Naive thymus-derived CD4-positive, alpha-beta T cell (primary cell): ENCODE measurements at regions not wholly inside any gene's neighbourhood (a gene's known extent, or its start where the extent isn't known, plus 50 kb on each side); places are given as distances from the start of the nearest gene placed in this dataset.
"Not testable (repeated sequence)": the region's sequence is repeated elsewhere in the genome, so short reads cannot be mapped to it uniquely, and the experiment has no call there.

Experiments
- ATAC-seq: fragments of 150-1000 bp; cut with Tn5 transposase; 2 replicates; pipeline ENCODE4 v1.10.0; 2021; ENCODE audit warnings: mild to moderate bottlenecking, moderate library complexity
- CTCF ChIA-PET: fragments of 350-600 bp; sonication (Branson Sonifier 250); formaldehyde crosslinking; loops from one replicate; lab custom pipeline; 2021; ENCODE audit warnings: antibody characterized with exemption; lab: Charles Lee
- POLR2A ChIA-PET: fragments of 350-600 bp; sonication (Branson Sonifier 250); formaldehyde crosslinking; loops from one replicate; lab custom pipeline; 2021; ENCODE audit warnings: antibody characterized with exemption, inconsistent platforms; lab: Charles Lee
- DNase-seq, 9 donors: peaks; one replicate each; pipeline versions ENCODE4 v3.0.0 to v3.0.0-alpha.2; 2020 to 2022; ENCODE audit warnings: mixed read lengths in 1 of 9
- H3K27ac ChIP-seq: one replicate; pipeline ENCODE4 v1.7.0; 2013; ENCODE audit warnings: mild to moderate bottlenecking, low read depth, low read length, moderate library complexity
- H3K27me3 ChIP-seq, 2 donors: one replicate each; pipeline ENCODE4 v1.7.0; 2013; ENCODE audit warnings: low read length in 2 of 2, mild to moderate bottlenecking in 2 of 2, moderate library complexity in 2 of 2; ENCODE audit not compliant: control insufficient read depth in 2 of 2, insufficient read depth in 2 of 2
- H3K36me3 ChIP-seq, 3 experiments: 1 replicate in 2 of 3; 2 replicates in 1 of 3; pipeline ENCODE4 v1.7.0; 2013; ENCODE audit warnings: low read length in 3 of 3, mild to moderate bottlenecking in 3 of 3, moderate library complexity in 1 of 3; ENCODE audit not compliant: insufficient read depth in 3 of 3, control insufficient read depth in 2 of 3
- H3K4me1 ChIP-seq, 2 donors: one replicate each; pipeline ENCODE4 v1.7.0; 2013; ENCODE audit warnings: low read length in 2 of 2, mild to moderate bottlenecking in 2 of 2, moderate library complexity in 1 of 2; ENCODE audit not compliant: control insufficient read depth in 2 of 2, insufficient read depth in 2 of 2
- H3K4me3 ChIP-seq: 2 replicates; pipeline ENCODE4 v1.7.0; 2013; ENCODE audit warnings: mild to moderate bottlenecking, low read length
- H3K9me3 ChIP-seq, 3 experiments: 1 replicate in 2 of 3; 2 replicates in 1 of 3; pipeline ENCODE4 v1.7.0; 2013; ENCODE audit warnings: low read length in 3 of 3; ENCODE audit not compliant: control insufficient read depth in 2 of 3
- H3K27ac Mint-ChIP-seq, 9 donors: one replicate each; pipeline ENCODE4 v1.8.0; 2020 to 2022; ENCODE audit warnings: mixed read lengths in 9 of 9, mild to moderate bottlenecking in 8 of 9, moderate library complexity in 5 of 9, inconsistent platforms in 2 of 9
- H3K27me3 Mint-ChIP-seq, 5 donors: one replicate each; pipeline ENCODE4 v1.8.0; 2021 to 2022; ENCODE audit warnings: mixed read lengths in 5 of 5, mild to moderate bottlenecking in 1 of 5
- H3K36me3 Mint-ChIP-seq, 5 donors: one replicate each; pipeline ENCODE4 v1.8.0; 2020 to 2022; ENCODE audit warnings: mixed read lengths in 5 of 5, mild to moderate bottlenecking in 3 of 5, inconsistent platforms in 1 of 5
- H3K4me1 Mint-ChIP-seq, 7 donors: one replicate each; pipeline ENCODE4 v1.8.0; 2020 to 2022; ENCODE audit warnings: mixed read lengths in 7 of 7, mild to moderate bottlenecking in 3 of 7, inconsistent platforms in 1 of 7
- H3K4me3 Mint-ChIP-seq, 10 donors: one replicate each; pipeline ENCODE4 v1.8.0; 2020 to 2022; ENCODE audit warnings: mild to moderate bottlenecking in 10 of 10, mixed read lengths in 10 of 10, moderate library complexity in 6 of 10, inconsistent platforms in 2 of 10
- H3K9me3 Mint-ChIP-seq, 11 donors: one replicate each; pipeline ENCODE4 v1.8.0; 2020 to 2022; ENCODE audit warnings: mixed read lengths in 11 of 11, mild to moderate bottlenecking in 4 of 11, inconsistent platforms in 1 of 11, moderate library complexity in 1 of 11
- intact Hi-C, 2 donors: fragments of 100-400 bp; cut with micrococcal nuclease; formaldehyde crosslinking; loops; one replicate each; pipeline ENCODE4 v1.15.1; 2023

DNA sequence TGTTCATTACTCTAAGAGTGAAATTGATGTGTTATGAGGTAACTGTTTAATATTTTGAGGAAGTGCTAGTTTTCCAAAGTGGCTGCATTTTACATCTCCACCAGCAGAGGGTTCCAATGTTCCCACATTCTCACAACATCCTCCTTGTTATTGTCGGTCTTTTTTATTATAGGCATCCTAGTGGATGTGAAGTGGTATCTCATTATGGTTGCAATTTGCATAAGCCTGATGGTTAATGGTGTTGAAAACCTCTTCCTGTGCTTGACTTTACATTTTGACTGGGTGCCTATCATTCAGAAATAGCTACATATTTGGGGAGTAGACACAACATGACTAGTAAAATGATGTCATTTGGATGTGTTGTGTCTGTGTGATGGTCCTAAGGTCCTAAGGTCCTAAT lies 143.6 kb downstream of the MRPS30 start:
- ChIA-PET CTCF (no interaction called here), POLR2A (no interaction called here)
- Mint-ChIP-seq H3K27me3 (peaks cover 0 to 5% (median 0%) of the 10 kb centered on the region in 5 donors), H3K36me3 (no peaks in the 10 kb centered on the region), H3K27ac (no peak overlapping the region), H3K9me3 (peaks cover 0 to 4% (median 0%) of the 10 kb centered on the region in 11 donors), H3K4me1 (peaks cover 0 to 2% (median 0%) of the 10 kb centered on the region in 7 donors), H3K4me3 (no peak overlapping the region)
- intact Hi-C loops, result no loop called here
- Histone ChIP-seq H3K4me3 (no peak overlapping the region), H3K4me1 (no peaks in the 10 kb centered on the region), H3K36me3 (no peaks in the 10 kb centered on the region), H3K27me3 (no peaks in the 10 kb centered on the region), H3K27ac (no peak overlapping the region), H3K9me3 (no peaks in the 10 kb centered on the region)
- ATAC-seq (no peak), DNase-seq (no peak)

DNA sequence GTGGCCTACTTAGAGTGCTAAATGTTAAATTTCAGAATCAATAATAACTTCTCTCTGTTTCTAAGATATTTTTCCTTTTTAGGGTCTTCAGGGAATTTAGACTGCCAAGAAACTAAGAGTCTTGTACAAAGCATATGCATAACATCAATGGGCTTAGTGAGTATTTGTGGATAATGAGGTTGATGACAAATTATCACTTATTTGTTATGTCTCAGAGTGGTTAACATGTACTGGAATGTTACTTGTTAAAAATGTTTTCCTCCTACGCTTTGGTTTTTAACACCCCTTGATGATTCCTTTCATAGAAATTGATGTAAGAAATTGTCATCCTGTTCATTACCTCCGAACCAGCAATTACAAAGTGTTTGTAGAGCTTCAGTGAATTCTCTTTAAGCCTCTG lies 144.3 kb downstream of the MRPS30 start:
- ChIA-PET POLR2A (no interaction called here), CTCF (no interaction called here)
- intact Hi-C loops, result no loop called here

DNA sequence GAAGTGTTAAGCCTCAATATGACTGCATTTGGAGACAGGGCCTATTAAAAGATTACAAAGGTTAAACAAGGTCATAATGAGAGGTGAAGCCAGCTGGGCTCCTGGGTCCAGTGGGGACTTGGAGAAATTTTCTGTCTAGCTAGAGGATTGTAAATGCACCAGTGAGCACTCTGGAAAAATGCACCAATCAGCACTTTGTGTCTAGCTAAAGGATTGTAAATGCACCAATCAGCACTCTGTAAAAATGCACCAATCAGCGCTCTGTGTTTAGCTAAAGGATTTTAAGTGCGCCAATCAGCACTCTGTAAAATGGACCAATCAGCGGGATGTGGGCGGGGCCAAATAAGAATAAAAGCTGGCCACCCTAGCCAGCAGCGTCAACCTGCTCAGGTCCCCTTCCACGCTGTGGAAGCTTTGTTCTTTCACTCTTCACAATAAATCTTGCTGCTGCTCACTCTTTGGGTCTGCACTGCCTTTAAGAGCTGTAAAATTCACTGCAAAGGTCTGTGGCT lies 150.3 kb downstream of the MRPS30 start:
- H3K36me3 Mint-ChIP-seq, H3K9me3 ChIP-seq, H3K4me1 Mint-ChIP-seq, H3K27ac Mint-ChIP-seq, POLR2A ChIA-PET, intact Hi-C loops, H3K27me3 Mint-ChIP-seq, H3K36me3 ChIP-seq, DNase-seq, H3K4me3 ChIP-seq, H3K4me3 Mint-ChIP-seq, H3K4me1 ChIP-seq, ATAC-seq, H3K27ac ChIP-seq, H3K27me3 ChIP-seq, CTCF ChIA-PET: not testable (repeated sequence)
- H3K9me3 Mint-ChIP-seq, result peaks cover 0 to 11% (median 4%) of the 10 kb centered on the region in 11 donors

More for the DNA sequence above, 144.3 kb downstream of the MRPS30 start:
- H3K9me3 Mint-ChIP-seq, result peaks cover 0 to 4% (median 0%) of the 10 kb centered on the region in 11 donors
- Histone ChIP-seq H3K4me1 (no peaks in the 10 kb centered on the region), H3K27me3 (no peaks in the 10 kb centered on the region), H3K27ac (no peak overlapping the region), H3K9me3 (no peaks in the 10 kb centered on the region), H3K4me3 (no peak overlapping the region), H3K36me3 (no peaks in the 10 kb centered on the region)
- H3K27me3 Mint-ChIP-seq, result peaks cover 0 to 5% (median 0%) of the 10 kb centered on the region in 5 donors
- DNase-seq, result no peak
- peaks cover 0 to 2% (median 0%) of the 10 kb centered on the region in 7 donors for H3K4me1 Mint-ChIP-seq
- no peaks in the 10 kb centered on the region for H3K36me3 Mint-ChIP-seq
- ATAC-seq, result no peak
- no peak overlapping the region for H3K4me3 Mint-ChIP-seq
- no peak overlapping the region for H3K27ac Mint-ChIP-seq

DNA sequence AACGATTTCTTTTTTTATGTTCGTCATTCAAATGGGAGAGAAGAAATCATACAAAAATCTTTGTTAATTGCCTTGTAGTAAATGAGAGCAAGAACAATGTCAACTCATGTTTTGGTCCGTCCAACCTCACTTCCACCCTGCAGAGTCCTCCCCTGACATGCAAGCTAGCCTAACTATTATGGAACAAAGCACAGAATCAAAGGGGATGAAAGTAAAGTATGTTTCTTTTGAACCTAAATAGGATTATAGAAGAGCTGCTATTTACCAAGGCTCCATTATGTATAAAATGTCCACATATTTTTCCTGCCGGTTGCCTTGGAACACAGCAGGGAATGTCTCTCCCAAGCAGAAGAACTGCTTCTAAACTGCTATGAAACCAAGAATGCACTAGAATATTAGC lies 161.1 kb downstream of the MRPS30 start:
- Histone ChIP-seq H3K9me3 (no peaks in the 10 kb centered on the region), H3K27me3 (no peaks in the 10 kb centered on the region), H3K4me1 (no peaks in the 10 kb centered on the region), H3K4me3 (no peak overlapping the region), H3K27ac (no peak overlapping the region), H3K36me3 (no peaks in the 10 kb centered on the region)
- ChIA-PET POLR2A (no interaction called here), CTCF (no interaction called here)
- Mint-ChIP-seq H3K27ac (no peak overlapping the region), H3K4me1 (peaks cover 0 to 2% (median 0%) of the 10 kb centered on the region in 7 donors), H3K27me3 (no peaks in the 10 kb centered on the region), H3K4me3 (no peak overlapping the region), H3K36me3 (no peaks in the 10 kb centered on the region), H3K9me3 (peaks cover 0 to 19% (median 1%) of the 10 kb centered on the region in 11 donors)
- DNase-seq (no peak), ATAC-seq (no peak)
- intact Hi-C loops, result no loop called here

DNA sequence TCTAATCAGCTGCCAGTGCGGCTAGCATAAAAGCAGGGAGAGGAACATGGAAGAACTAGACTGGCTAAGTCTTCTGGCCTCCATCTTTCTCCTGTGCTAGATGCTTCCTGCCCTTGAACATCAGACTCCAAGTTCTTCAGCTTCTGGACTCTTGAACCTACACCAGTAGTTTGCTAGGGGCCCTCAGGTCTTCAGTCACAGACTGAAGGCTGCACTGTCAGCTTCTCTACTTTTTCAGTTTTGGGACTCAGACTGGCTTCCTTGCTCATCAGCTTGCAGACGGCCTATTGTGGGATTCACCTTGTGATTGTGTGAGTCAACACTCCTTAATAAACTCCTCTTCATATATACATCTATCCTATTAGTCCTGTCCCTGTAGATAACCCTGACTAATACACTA lies 162.2 kb downstream of the MRPS30 start:
- H3K9me3 ChIP-seq, CTCF ChIA-PET, H3K36me3 Mint-ChIP-seq, H3K4me3 ChIP-seq, intact Hi-C loops, H3K4me3 Mint-ChIP-seq, H3K27ac Mint-ChIP-seq, H3K4me1 ChIP-seq, DNase-seq, H3K27ac ChIP-seq, H3K27me3 ChIP-seq, H3K27me3 Mint-ChIP-seq, H3K4me1 Mint-ChIP-seq, POLR2A ChIA-PET, ATAC-seq, H3K36me3 ChIP-seq: not testable (repeated sequence)
- H3K9me3 Mint-ChIP-seq, result peaks cover 0 to 24% (median 1%) of the 10 kb centered on the region in 11 donors

DNA sequence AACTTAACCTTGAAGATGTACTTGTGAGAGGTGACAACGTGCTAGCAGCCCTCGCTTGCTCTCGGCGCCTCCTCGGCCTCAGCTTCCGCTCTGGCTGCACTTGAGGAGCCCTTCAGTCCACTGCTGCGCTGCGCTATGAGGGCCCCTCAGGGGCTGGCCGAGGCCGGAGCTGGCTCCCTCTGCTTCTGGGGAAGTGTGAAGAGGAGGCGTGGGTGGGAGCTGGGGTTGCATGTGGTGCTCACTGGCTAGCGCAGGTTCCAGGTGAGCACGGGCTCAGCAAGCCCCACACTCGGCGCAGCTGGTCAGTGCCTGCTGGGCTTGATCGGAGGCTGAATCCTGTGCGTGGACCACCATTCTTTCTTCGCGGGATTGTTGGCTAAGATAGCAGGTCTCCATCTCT lies 166.1 kb downstream of the MRPS30 start:
- no peaks in the 10 kb centered on the region for H3K36me3 Mint-ChIP-seq
- intact Hi-C loops, result no loop called here
- H3K27me3 Mint-ChIP-seq, result no peaks in the 10 kb centered on the region
- ChIA-PET CTCF (no interaction called here), POLR2A (no interaction called here)
- Histone ChIP-seq H3K9me3 (no peaks in the 10 kb centered on the region), H3K4me1 (no peaks in the 10 kb centered on the region), H3K4me3 (no peak overlapping the region), H3K27me3 (no peaks in the 10 kb centered on the region), H3K36me3 (no peaks in the 10 kb centered on the region), H3K27ac (no peak overlapping the region)
- DNase-seq (no peak), ATAC-seq (no peak)
- H3K4me3 Mint-ChIP-seq, result no peak overlapping the region
- peaks cover 0 to 2% (median 0%) of the 10 kb centered on the region in 7 donors for H3K4me1 Mint-ChIP-seq
- H3K27ac Mint-ChIP-seq, result no peak overlapping the region
- H3K9me3 Mint-ChIP-seq, result peaks cover 1 to 38% (median 8%) of the 10 kb centered on the region in 11 donors

DNA sequence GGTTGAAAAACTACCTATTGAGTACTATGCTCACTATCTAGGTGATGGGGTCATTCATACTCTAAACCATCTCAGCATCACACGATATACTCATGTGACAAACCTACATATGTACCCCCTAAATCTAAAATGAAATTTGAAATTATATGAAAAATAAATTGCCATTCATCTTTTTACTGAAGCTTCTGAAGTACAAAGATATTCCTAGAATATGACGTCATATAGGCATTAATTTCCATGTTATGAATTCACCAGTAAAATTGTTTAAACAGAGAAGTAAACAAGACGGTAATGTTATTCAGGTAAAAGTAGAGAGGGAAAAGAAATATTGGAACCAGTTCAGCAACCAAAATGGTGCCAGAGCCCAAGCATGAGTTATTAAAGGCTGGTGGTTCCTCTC lies 173.0 kb downstream of the MRPS30 start:
- H3K9me3 ChIP-seq, result peaks cover 0 to 21% (median 0%) of the 10 kb centered on the region in 3 experiments
- H3K4me3 ChIP-seq, result no peak overlapping the region
- Mint-ChIP-seq H3K4me1 (no peaks in the 10 kb centered on the region), H3K36me3 (peaks cover 0 to 10% (median 5%) of the 10 kb centered on the region in 5 donors), H3K27ac (no peak overlapping the region), H3K9me3 (peaks cover 14 to 77% (median 38%) of the 10 kb centered on the region in 11 donors), H3K4me3 (no peak overlapping the region), H3K27me3 (no peaks in the 10 kb centered on the region)
- no peak overlapping the region for H3K27ac ChIP-seq
- no peak for ATAC-seq
- no peaks in the 10 kb centered on the region for H3K27me3 ChIP-seq
- no peak for DNase-seq
- ChIA-PET POLR2A (no interaction called here), CTCF (no interaction called here)
- intact Hi-C loops, result no loop called here
- no peaks in the 10 kb centered on the region for H3K4me1 ChIP-seq
- H3K36me3 ChIP-seq, result no peaks in the 10 kb centered on the region
